RWPE2 (cell line): ENCODE measurements at regions not wholly inside any gene's neighbourhood (a gene's known extent, or its start where the extent isn't known, plus 50 kb on each side); places are given as distances from the start of the nearest gene placed in this dataset.
A peak's percentile ranks its signal among the peaks of the same experiment; 100 is the strongest.

Source experiments
- ATAC-seq: fragments of 200-7000 bp; cut with Tn5 transposase; 3 replicates; pipeline ENCODE4 v1.9.1; 2021; ENCODE audit warnings: low read depth
- DNase-seq: peaks from one replicate; pipeline ENCODE4 v3.0.0-alpha.2; 2020; ENCODE audit warnings: low spot score
- H3K27ac ChIP-seq: fragments of 450-650 bp; 2 replicates; pipeline ENCODE4 v1.5.1; 2017; ENCODE audit warnings: mild to moderate bottlenecking; ENCODE audit not compliant: poor library complexity, severe bottlenecking
- H3K27me3 ChIP-seq: fragments of 250-450 bp; sonication (Bioruptor Pico); 2 replicates; pipeline ENCODE4 v1.5.1; 2021; ENCODE audit warnings: mild to moderate bottlenecking, moderate library complexity; ENCODE audit not compliant: insufficient read depth, poor library complexity, severe bottlenecking
- H3K36me3 ChIP-seq: fragments of 250-450 bp; sonication (Bioruptor Pico); 2 replicates; pipeline ENCODE4 v1.5.1; 2020; ENCODE audit warnings: low read depth, mild to moderate bottlenecking, moderate library complexity
- H3K4me1 ChIP-seq: fragments of 250-450 bp; sonication (Bioruptor Pico); 2 replicates; pipeline ENCODE4 v1.5.1; 2021; ENCODE audit warnings: mild to moderate bottlenecking, moderate library complexity; ENCODE audit not compliant: insufficient read depth, poor library complexity, severe bottlenecking
- H3K4me3 ChIP-seq: fragments of 250-450 bp; sonication (Bioruptor Pico); 2 replicates; pipeline ENCODE4 v1.5.1; 2021; ENCODE audit warnings: mild to moderate bottlenecking, moderate library complexity; ENCODE audit not compliant: severe bottlenecking
- H3K9me3 ChIP-seq: fragments of 250-450 bp; sonication (Bioruptor Pico); 2 replicates; pipeline ENCODE4 v1.5.1; 2021; ENCODE audit warnings: mild to moderate bottlenecking, moderate library complexity; ENCODE audit not compliant: severe bottlenecking
- CTCF ChIP-seq: fragments of 450-650 bp; IDR thresholded peaks from one replicate; pipeline ENCODE4 v1.5.1; 2017; ENCODE audit warnings: mild to moderate bottlenecking, moderate library complexity; ENCODE audit not compliant: poor library complexity, severe bottlenecking

GRCh38 chr15:46897266-46897665 is 820.0 kb upstream of the SEMA6D start:
- Histone ChIP-seq H3K4me1 (peaks cover 6% of the 10 kb centered on the region), H3K36me3 (no peaks in the 10 kb centered on the region), H3K9me3 (no peaks in the 10 kb centered on the region), H3K27me3 (no peaks in the 10 kb centered on the region), H3K27ac (no peak overlapping the region), H3K4me3 (no peak overlapping the region)
- no peak for DNase-seq
- no peak for ATAC-seq
- no peak for TF ChIP-seq CTCF

GRCh38 chr15:46901001-46901400 is 816.3 kb upstream of the SEMA6D start:
- no peaks in the 10 kb centered on the region for H3K9me3 ChIP-seq

DNA sequence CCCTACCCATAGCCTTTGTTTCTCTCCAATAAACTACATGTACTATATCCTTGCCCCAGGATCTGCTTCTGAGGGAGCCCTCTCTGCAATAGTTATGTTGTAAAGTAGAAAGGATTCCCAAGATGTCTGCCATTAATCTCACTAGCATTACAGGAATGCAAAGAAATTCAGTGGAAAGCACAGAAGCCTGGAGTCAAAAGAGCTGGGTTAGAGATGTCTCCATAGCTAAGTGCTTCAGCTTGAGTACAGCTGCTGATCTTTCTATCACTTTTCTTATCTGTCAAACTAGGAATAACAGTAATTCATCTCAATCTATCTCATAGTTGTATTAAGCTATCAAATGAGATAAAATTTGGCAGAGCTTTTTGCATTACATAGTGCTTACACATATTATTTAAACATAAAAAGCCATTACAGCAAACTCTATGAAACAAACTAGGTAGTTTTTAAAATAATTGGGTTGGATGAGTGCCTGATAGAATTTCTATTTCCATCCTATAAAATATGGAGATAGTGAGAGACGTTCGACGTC is 799.5 kb upstream of the SEMA6D start:
- no peak for ATAC-seq
- TF ChIP-seq CTCF = no peak
- Histone ChIP-seq H3K36me3 (no peaks in the 10 kb centered on the region), H3K27ac (no peak overlapping the region), H3K9me3 (peaks cover 7% of the 10 kb centered on the region), H3K4me3 (no peak overlapping the region), H3K27me3 (peaks cover 4% of the 10 kb centered on the region), H3K4me1 (no peaks in the 10 kb centered on the region)
- DNase-seq = no peak

More at GRCh38 chr15:46901001-46901400, 816.3 kb upstream of the SEMA6D start:
- DNase-seq (no peak), ATAC-seq (peak; percentile 80)
- H3K36me3 ChIP-seq = no peaks in the 10 kb centered on the region
- H3K4me3 ChIP-seq = no peak overlapping the region
- no peaks in the 10 kb centered on the region for H3K27me3 ChIP-seq
- no peaks in the 10 kb centered on the region for H3K4me1 ChIP-seq
- no peak for TF ChIP-seq CTCF
- no peak overlapping the region for H3K27ac ChIP-seq

DNA sequence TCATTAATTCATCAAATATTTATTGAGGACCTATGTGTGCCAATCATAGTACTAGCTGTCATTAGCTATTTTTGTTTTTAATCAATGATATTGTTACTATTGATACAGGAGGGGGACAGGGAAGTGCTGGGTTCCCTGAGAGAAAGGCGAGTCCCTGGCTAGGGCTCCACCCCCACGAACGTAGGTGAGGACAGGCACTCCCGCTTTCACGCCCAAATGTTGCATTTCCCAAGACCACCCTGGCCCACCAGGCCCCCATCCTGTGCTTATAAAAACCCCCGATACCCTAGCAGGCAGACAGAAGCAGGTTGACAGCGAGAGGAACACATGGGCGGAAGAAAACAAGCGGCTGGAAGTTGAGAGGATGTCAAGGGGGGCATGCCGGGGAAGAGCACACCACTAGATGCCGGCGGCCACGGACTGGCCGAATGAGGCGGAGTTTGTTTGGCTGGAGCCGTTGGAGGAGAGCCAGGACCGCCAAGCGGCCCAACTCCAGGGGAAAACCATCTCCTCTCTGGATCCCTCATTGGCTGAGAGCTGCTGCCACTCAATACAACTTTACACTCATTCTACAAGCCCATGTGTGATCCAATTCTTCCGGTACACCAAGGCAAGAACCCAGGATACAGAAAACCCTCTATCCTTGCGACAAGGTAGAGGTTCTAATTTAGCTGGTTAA is 798.7 kb upstream of the SEMA6D start:
- H3K27me3 ChIP-seq = peaks cover 4% of the 10 kb centered on the region
- DNase-seq (peak; percentile 46), ATAC-seq (no peak)
- no peaks in the 10 kb centered on the region for H3K4me1 ChIP-seq
- H3K9me3 ChIP-seq = peaks cover 7% of the 10 kb centered on the region
- H3K36me3 ChIP-seq = no peaks in the 10 kb centered on the region
- H3K4me3 ChIP-seq = no peak overlapping the region
- TF ChIP-seq CTCF = no peak
- no peak overlapping the region for H3K27ac ChIP-seq

GRCh38 chr15:46921891-46922290 is 795.4 kb upstream of the SEMA6D start:
- no peaks in the 10 kb centered on the region for H3K4me1 ChIP-seq
- no peak overlapping the region for H3K27ac ChIP-seq
- no peak for ATAC-seq
- H3K27me3 ChIP-seq = peaks cover 4% of the 10 kb centered on the region
- H3K4me3 ChIP-seq = no peak overlapping the region
- no peak for TF ChIP-seq CTCF
- peaks cover 4% of the 10 kb centered on the region for H3K9me3 ChIP-seq
- DNase-seq = no peak
- no peaks in the 10 kb centered on the region for H3K36me3 ChIP-seq
